ENCODE measurements at regions not wholly inside any gene's neighbourhood (a gene's known extent, or its start where the extent isn't known, plus 50 kb on each side); places are given as distances from the start of the nearest gene placed in this dataset.

GRCh38 chr14:71616013-71616412 is 316.2 kb upstream of the RGS6 start:
- Histone ChIP-seq H3K4ac (ENCODE audit: low read depth, low read length) (no peak overlapping the region), H3K9me1 (ENCODE audit: insufficient read depth, low read length) (peaks cover 7% of the 10 kb centered on the region), H2BK20ac (ENCODE audit: low read depth, low read length) (no peak overlapping the region), H2BK120ac (ENCODE audit: low read depth, low read length) (no peak overlapping the region), H3K9me3 (ENCODE audit: control insufficient read depth, insufficient read depth, low read length) (no peaks in the 10 kb centered on the region), H3K56ac (ENCODE audit: extremely low read depth, insufficient read depth, low read length) (no peak overlapping the region), H3K18ac (ENCODE audit: low read depth, low read length) (no peak overlapping the region), H3K36me3 (ENCODE audit: control insufficient read depth, insufficient read depth, low read length) (peaks cover 2% of the 10 kb centered on the region; the same call in 1 of the 2 replicates), H3K4me2 (ENCODE audit: low read depth, low read length) (no peak overlapping the region), H3K23ac (ENCODE audit: low read depth, low read length) (no peak overlapping the region), H2AK5ac (ENCODE audit: low read depth, low read length) (no peak overlapping the region), H3K14ac (replicated peaks; ENCODE audit: low read depth, low read length) (no peak overlapping the region), H2BK5ac (ENCODE audit: low read depth, low read length, poor library complexity, severe bottlenecking) (no peak overlapping the region), H4K5ac (ENCODE audit: low read depth, low read length) (no peak overlapping the region), H4K91ac (ENCODE audit: insufficient read depth, low read depth, low read length) (no peak overlapping the region), H2AK9ac (replicated peaks; ENCODE audit: low read depth, low read length, poor library complexity) (no peak overlapping the region), H3K27me3 (ENCODE audit: control insufficient read depth, insufficient read depth, low read length) (no peaks in the 10 kb centered on the region), H4K8ac (ENCODE audit: low read depth in 2 of 2, low read length in 2 of 2) (no peak overlapping the region), H2BK15ac (ENCODE audit: low read depth, low read length) (no peak overlapping the region), H3K27ac (ENCODE audit: insufficient read depth, low read length) (no peak overlapping the region), H3K79me1 (ENCODE audit: low read depth in 1 of 2, low read length in 2 of 2) (peaks cover 31 to 37% of the 10 kb centered on the region in 2 experiments), H2AFZ (replicated peaks; ENCODE audit: low read length, poor library complexity) (no peak overlapping the region), H3K4me1 (ENCODE audit: control insufficient read depth, insufficient read depth, low read length) (peaks cover 1% of the 10 kb centered on the region; the same call in 1 of the 2 replicates), H3K4me3 (ENCODE audit: insufficient read depth, low read depth, low read length) (no peak overlapping the region), H3K9ac (ENCODE audit: low read depth, low read length) (no peak overlapping the region), H4K20me1 (ENCODE audit: insufficient read depth, low read length) (no peaks in the 10 kb centered on the region)
- dilution Hi-C loops (cut with HindIII; ENCODE audit: low sequenced_read_pairs, unreplicated experiment) (no loop called here), in situ Hi-C loops (cut with MboI; ENCODE audit: low sequenced_read_pairs) (no loop called here), intact Hi-C loops (cut with micrococcal nuclease) (no loop called here)
- ATAC-seq (ENCODE audit: low read depth) (no peak), DNase-seq (no peak)
- BruUV-seq (replicated peaks) = no TSS peak
- WGBS, 2 experiments (ENCODE audit: extremely low coverage in 2 of 2, insufficient read length in 1 of 2) = 100% methylated on average over 1 of the region's 2 CpGs; no CpG with 5 or more reads in 1 of the 2 experiments
- ChIA-PET POLR2A (ENCODE audit: unreplicated experiment) (no interaction called here), CTCF (interaction anchor here (0.6 kb wide), 1 partner anchor 85 kb away, joined by 4 read pairs; no protein-coding TSS in a partner anchor)
- TF ChIP-seq ELK1 (IDR thresholded peaks at IDR 0.05; ENCODE audit: borderline replicate concordance, low read depth, low read length) = no peak
- no peak for TF ChIP-seq CEBPB (IDR thresholded peaks at IDR 0.05; ENCODE audit: low read depth, low read length)
- no peak for TF ChIP-seq CHD1 (IDR thresholded peaks at IDR 0.05; ENCODE audit: low read depth, low read length)
- no peak for TF ChIP-seq MAFK (IDR thresholded peaks at IDR 0.05; ENCODE audit: low read depth, low read length)
- TF ChIP-seq USF2 (IDR thresholded peaks at IDR 0.05; ENCODE audit: low read depth, low read length) = no peak
- no peak for TF ChIP-seq MXI1 (IDR thresholded peaks at IDR 0.05; ENCODE audit: borderline replicate concordance, low read depth, low read length)
- no peak for TF ChIP-seq BHLHE40 (IDR thresholded peaks at IDR 0.05; ENCODE audit: low read depth, low read length)
- no peak for TF ChIP-seq NFE2L2 (IDR thresholded peaks at IDR 0.05; ENCODE audit: low read depth, low read length)
- TF ChIP-seq MAZ (IDR thresholded peaks at IDR 0.05; ENCODE audit: borderline replicate concordance, low read depth, low read length) = no peak
- TF ChIP-seq CTCF (conservative IDR thresholded peaks at IDR 0.05; ENCODE audit: low read depth, low read length) = no peak
- no peak for TF ChIP-seq POLR2A (IDR thresholded peaks at IDR 0.05; ENCODE audit: low read depth, low read length)
- no peak for TF ChIP-seq SMC3 (IDR thresholded peaks at IDR 0.05; ENCODE audit: low read depth, low read length)
- TF ChIP-seq RCOR1 (IDR thresholded peaks at IDR 0.05; ENCODE audit: insufficient replicate concordance, low read length) = no peak
- no peak for TF ChIP-seq FOS (IDR thresholded peaks at IDR 0.05; ENCODE audit: low read depth, low read length)
- TF ChIP-seq RAD21 (IDR thresholded peaks at IDR 0.05; ENCODE audit: low read length) = no peak
